B cell (primary cell): ENCODE measurements at regions not wholly inside any gene's neighbourhood (a gene's known extent, or its start where the extent isn't known, plus 50 kb on each side); places are given as distances from the start of the nearest gene placed in this dataset.

ENCODE experiments used
- ATAC-seq: fragments of 200-7000 bp; cut with Tn5 transposase; one replicate; pipeline ENCODE4 v1.10.0; 2021; ENCODE audit warnings: low read depth, mild to moderate bottlenecking, moderate number of reproducible peaks, moderate library complexity
- CTCF ChIA-PET: fragments of 350-600 bp; sonication (Branson Sonifier 250); formaldehyde crosslinking; loops from one replicate; lab custom pipeline; 2021; ENCODE audit warnings: antibody characterized with exemption, inconsistent platforms; lab: Charles Lee
- POLR2A ChIA-PET: fragments of 350-600 bp; sonication (Branson Sonifier 250); formaldehyde crosslinking; loops from one replicate; lab custom pipeline; 2021; ENCODE audit warnings: antibody characterized with exemption; lab: Charles Lee
- DNase-seq: peaks from one replicate; pipeline ENCODE4 v3.0.0; 2013
- H2AFZ ChIP-seq: 2 replicates; pipeline ENCODE4 v1.6.1; 2012; ENCODE audit warnings: mild to moderate bottlenecking, low read depth, low read length; ENCODE audit not compliant: insufficient read depth, poor library complexity, severe bottlenecking
- H3K27ac ChIP-seq, 2 donors: 1 replicate in 1 of 2; 2 replicates in 1 of 2; pipeline ENCODE4 v1.5.1; 2012 to 2013; ENCODE audit warnings: low read length in 2 of 2, mild to moderate bottlenecking in 2 of 2, moderate library complexity in 1 of 2
- H3K27me3 ChIP-seq, 4 experiments: fragments of 200-600 bp in 1 of 4; sonication (generic) in 1 of 4; replicated peaks in 1 of 4; 1 replicate in 2 of 4; 2 replicates in 2 of 4; pipeline versions ENCODE4 v1.6.1 to v1.7.0; 2013 to 2016; ENCODE audit warnings: low read length in 3 of 4, mild to moderate bottlenecking in 2 of 4, mixed read lengths in 1 of 4, moderate library complexity in 1 of 4; ENCODE audit not compliant: insufficient read depth in 4 of 4, control insufficient read depth in 3 of 4; ENCODE audit errors: control extremely low read depth in 1 of 4
- H3K36me3 ChIP-seq, 2 experiments: replicated peaks in 1 of 2; 1 replicate in 1 of 2; 2 replicates in 1 of 2; pipeline versions ENCODE4 v1.6.1 to v1.7.1; 2013; ENCODE audit warnings: low read length in 1 of 2; ENCODE audit not compliant: insufficient read depth in 2 of 2, control insufficient read depth in 1 of 2; ENCODE audit errors: control extremely low read depth in 1 of 2, extremely low read depth in 1 of 2
- H3K4me1 ChIP-seq, 2 donors: fragments of 200-600 bp in 1 of 2; sonication (generic) in 1 of 2; 1 replicate in 1 of 2; 2 replicates in 1 of 2; pipeline versions ENCODE4 v1.5.1 to v1.6.1; 2013 to 2017; ENCODE audit warnings: low read length in 2 of 2; ENCODE audit not compliant: control insufficient read depth in 2 of 2, insufficient read depth in 2 of 2
- H3K4me2 ChIP-seq: replicated peaks from 2 replicates; pipeline ENCODE3; 2012; ENCODE audit warnings: mild to moderate bottlenecking, low read depth, low read length; ENCODE audit not compliant: poor library complexity, severe bottlenecking
- H3K4me3 ChIP-seq, 5 experiments: fragments of 200-600 bp in 1 of 5; sonication (generic) in 1 of 5; 1 replicate in 3 of 5; 2 replicates in 2 of 5; pipeline versions ENCODE4 v1.5.1 to v1.7.0; 2011 to 2016; ENCODE audit warnings: low read length in 4 of 5, mild to moderate bottlenecking in 4 of 5, low read depth in 2 of 5, control low read depth in 1 of 5, moderate library complexity in 1 of 5; ENCODE audit not compliant: insufficient read depth in 1 of 5; ENCODE audit errors: control extremely low read depth in 1 of 5, extremely low read depth in 1 of 5
- H3K79me2 ChIP-seq: fragments of 200-600 bp; sonication (generic); one replicate; pipeline ENCODE4 v1.6.0; 2016; ENCODE audit warnings: low read length; ENCODE audit not compliant: control insufficient read depth, insufficient read depth
- H3K9ac ChIP-seq: fragments of 200-600 bp; sonication (generic); 2 replicates; pipeline ENCODE4 v1.6.1; 2017; ENCODE audit warnings: mild to moderate bottlenecking, low read length, moderate library complexity
- H3K9me3 ChIP-seq, 3 donors: one replicate each; pipeline versions ENCODE4 v1.6.1 to v1.7.1; 2013; ENCODE audit warnings: low read length in 2 of 3; ENCODE audit not compliant: control insufficient read depth in 2 of 3, insufficient read depth in 1 of 3; ENCODE audit errors: control extremely low read depth in 1 of 3
- H4K20me1 ChIP-seq: 2 replicates; pipeline ENCODE4 v1.6.0; 2012; ENCODE audit warnings: mild to moderate bottlenecking, low read length; ENCODE audit not compliant: insufficient read depth, control insufficient read depth, poor library complexity, severe bottlenecking
- H3K27ac Mint-ChIP-seq: one replicate; pipeline ENCODE4 v1.8.0; 2021; ENCODE audit warnings: mixed read lengths
- H3K27me3 Mint-ChIP-seq: one replicate; pipeline ENCODE4 v1.8.0; 2021; ENCODE audit warnings: mixed read lengths
- H3K4me1 Mint-ChIP-seq: one replicate; pipeline ENCODE4 v1.8.0; 2021; ENCODE audit warnings: mixed read lengths
- H3K4me3 Mint-ChIP-seq: one replicate; pipeline ENCODE4 v1.8.0; 2021; ENCODE audit warnings: mixed read lengths
- H3K9me3 Mint-ChIP-seq: one replicate; pipeline ENCODE4 v1.8.0; 2022; ENCODE audit warnings: mixed read lengths; ENCODE audit not compliant: insufficient read depth
- CTCF ChIP-seq: fragments of 200-600 bp; IDR thresholded peaks from one replicate; pipeline ENCODE4 v1.8.0; 2022; ENCODE audit warnings: antibody characterized with exemption, mild to moderate bottlenecking
- EZH2 ChIP-seq: IDR thresholded peaks from 2 replicates; pipeline ENCODE4 v1.6.1; 2012; ENCODE audit warnings: borderline replicate concordance, low read depth, mild to moderate bottlenecking, moderate library complexity, low read length; ENCODE audit not compliant: insufficient read depth, poor library complexity, severe bottlenecking
- WGBS: methylation state at CpG from one replicate; pipeline ENCODE4 v1.1.5; 2013; ENCODE audit warnings: missing lambda C conversion rate; ENCODE audit not compliant: insufficient coverage; 5-methylcytosine and 5-hydroxymethylcytosine counted together
- intact Hi-C: fragments of 100-400 bp; cut with micrococcal nuclease; formaldehyde crosslinking; loops from one replicate; pipeline ENCODE4 v1.10.0; 2022

- Histone ChIP-seq H3K27ac (no peak overlapping the region), H3K4me1 (peaks cover 50 to 74% of the 10 kb centered on the region in 2 donors), H3K4me3 (no peak overlapping the region), H3K36me3 (no peaks in the 10 kb centered on the region), H3K4me2 (no peak overlapping the region), H3K9me3 (peaks cover 0 to 19% (median 0%) of the 10 kb centered on the region in 3 donors), H4K20me1 (no peaks in the 10 kb centered on the region), H3K9ac (no peak overlapping the region), H3K27me3 (peaks cover 0 to 6% (median 2%) of the 10 kb centered on the region in 4 experiments), H3K79me2 (no peaks in the 10 kb centered on the region), H2AFZ (peak overlapping the region; percentile 37)
- H3K27ac Mint-ChIP-seq: peak overlapping the region; percentile 32
- ATAC-seq: no peak
- peaks cover 4% of the 10 kb centered on the region for H3K27me3 Mint-ChIP-seq
- CTCF ChIA-PET: interaction anchor here (0.9 to 10.9 kb wide), 3 partner anchors 12 to 27 kb away, joined by 4 to 89 read pairs (median 69); no protein-coding TSS in a partner anchor
- intact Hi-C loops: no loop called here
- H3K4me3 Mint-ChIP-seq: no peak overlapping the region
- POLR2A ChIA-PET: interaction anchor here (0.6 kb wide), 2 partner anchors 139 to 435 kb away, joined by 3 read pairs; no protein-coding TSS in a partner anchor
- TF ChIP-seq EZH2: no peak
- no peak for TF ChIP-seq CTCF
- H3K4me1 Mint-ChIP-seq: peaks cover 35% of the 10 kb centered on the region
- WGBS: 94% methylated on average over 2 of the region's 10 CpGs
- no peaks in the 10 kb centered on the region for H3K9me3 Mint-ChIP-seq
- DNase-seq: no peak
These were observed 92.7 kb upstream of the TRIM2 start for GRCh38 chr4:153111426-153112040.

GRCh38 chr4:153112041-153112441 lies 92.2 kb upstream of the TRIM2 start:
- Mint-ChIP-seq H3K4me1 (peaks cover 39% of the 10 kb centered on the region), H3K4me3 (no peak overlapping the region), H3K27ac (no peak overlapping the region), H3K9me3 (no peaks in the 10 kb centered on the region), H3K27me3 (peaks cover 4% of the 10 kb centered on the region)
- Histone ChIP-seq H2AFZ (peak overlapping the region; percentile 37), H3K79me2 (no peaks in the 10 kb centered on the region), H3K27me3 (peaks cover 0 to 5% (median 0%) of the 10 kb centered on the region in 4 experiments), H3K9ac (no peak overlapping the region), H3K4me3 (no peak overlapping the region), H3K4me2 (no peak overlapping the region), H4K20me1 (no peaks in the 10 kb centered on the region), H3K36me3 (no peaks in the 10 kb centered on the region), H3K9me3 (peaks cover 0 to 19% (median 0%) of the 10 kb centered on the region in 3 donors), H3K27ac (no peak overlapping the region), H3K4me1 (peaks cover 51 to 77% of the 10 kb centered on the region in 2 donors)
- ATAC-seq (no peak), DNase-seq (peak; percentile 68)
- intact Hi-C loops: no loop called here
- ChIA-PET POLR2A (no interaction called here), CTCF (interaction anchor here (0.9 to 10.9 kb wide), 3 partner anchors 12 to 28 kb away, joined by 4 to 89 read pairs (median 69); no protein-coding TSS in a partner anchor)
- 42% methylated on average over 10 of the region's 10 CpGs for WGBS
- TF ChIP-seq CTCF: no peak
- TF ChIP-seq EZH2: no peak
